ENCODE measurements at regions not wholly inside any gene's neighbourhood (a gene's known extent, or its start where the extent isn't known, plus 50 kb on each side); places are given as distances from the start of the nearest gene placed in this dataset.

- no peaks in the 10 kb centered on the region for H3K4me1 ChIP-seq
- intact Hi-C loops (cut with DNase I), result no loop called here
- no peaks in the 10 kb centered on the region for H3K36me3 ChIP-seq
- H3K4me3 ChIP-seq, result no peak overlapping the region
- no peak overlapping the region for H3K9ac ChIP-seq (ENCODE audit: low read depth in 2 of 2, low read length in 2 of 2)
- H3K27ac ChIP-seq, result no peak overlapping the region
- no peaks in the 10 kb centered on the region for H3K27me3 ChIP-seq
- no peaks in the 10 kb centered on the region for H3K9me3 ChIP-seq
- no peak for DNase-seq
- TF ChIP-seq CTCF (IDR thresholded peaks at IDR 0.05), result no peak
Observed at GRCh38 chr20:7291323-7291943, 523.9 kb downstream of the BMP2 start.

GRCh38 chr20:7291946-7292345, 524.5 kb downstream of the BMP2 start:
- intact Hi-C loops (cut with DNase I), result no loop called here
- no peak for DNase-seq
- Histone ChIP-seq H3K4me1 (no peaks in the 10 kb centered on the region), H3K9ac (ENCODE audit: low read depth in 2 of 2, low read length in 2 of 2) (no peak overlapping the region), H3K9me3 (no peaks in the 10 kb centered on the region), H3K27me3 (no peaks in the 10 kb centered on the region), H3K4me3 (no peak overlapping the region), H3K27ac (no peak overlapping the region), H3K36me3 (no peaks in the 10 kb centered on the region)
- TF ChIP-seq CTCF (IDR thresholded peaks at IDR 0.05), result no peak

- no peak for TF ChIP-seq CTCF (IDR thresholded peaks at IDR 0.05)
- H3K4me1 ChIP-seq, result no peaks in the 10 kb centered on the region
- no peak overlapping the region for H3K4me3 ChIP-seq
- DNase-seq, result no peak
- H3K36me3 ChIP-seq, result no peaks in the 10 kb centered on the region
- no peak overlapping the region for H3K9ac ChIP-seq (ENCODE audit: low read depth in 2 of 2, low read length in 2 of 2)
- intact Hi-C loops (cut with DNase I), result no loop called here
- H3K27me3 ChIP-seq, result no peaks in the 10 kb centered on the region
- H3K9me3 ChIP-seq, result no peaks in the 10 kb centered on the region
- no peak overlapping the region for H3K27ac ChIP-seq
Observed at GRCh38 chr20:7294816-7295360, 527.4 kb downstream of the BMP2 start.

GRCh38 chr20:7301807-7302206, 534.3 kb downstream of the BMP2 start:
- DNase-seq, result no peak
- H3K4me3 ChIP-seq, result no peak overlapping the region
- H3K36me3 ChIP-seq, result no peaks in the 10 kb centered on the region
- intact Hi-C loops (cut with DNase I), result no loop called here
- H3K9me3 ChIP-seq, result no peaks in the 10 kb centered on the region
- no peaks in the 10 kb centered on the region for H3K4me1 ChIP-seq
- H3K27me3 ChIP-seq, result no peaks in the 10 kb centered on the region
- no peak overlapping the region for H3K27ac ChIP-seq
- no peak for TF ChIP-seq CTCF (IDR thresholded peaks at IDR 0.05)
- no peak overlapping the region for H3K9ac ChIP-seq (ENCODE audit: low read depth in 2 of 2, low read length in 2 of 2)

- no peak overlapping the region for H3K9ac ChIP-seq (ENCODE audit: low read depth in 2 of 2, low read length in 2 of 2)
- H3K36me3 ChIP-seq, result no peaks in the 10 kb centered on the region
- H3K4me3 ChIP-seq, result no peak overlapping the region
- no peak overlapping the region for H3K27ac ChIP-seq
- H3K9me3 ChIP-seq, result no peaks in the 10 kb centered on the region
- no peaks in the 10 kb centered on the region for H3K27me3 ChIP-seq
- intact Hi-C loops (cut with DNase I), result no loop called here
- H3K4me1 ChIP-seq, result no peaks in the 10 kb centered on the region
- TF ChIP-seq CTCF (IDR thresholded peaks at IDR 0.05), result no peak
- no peak for DNase-seq
Observed at GRCh38 chr20:7302250-7302649, 534.8 kb downstream of the BMP2 start.

Data from colonic mucosa (tissue), 4 donors.